ENCODE measurements at regions not wholly inside any gene's neighbourhood (a gene's known extent, or its start where the extent isn't known, plus 50 kb on each side); places are given as distances from the start of the nearest gene placed in this dataset.

DNA sequence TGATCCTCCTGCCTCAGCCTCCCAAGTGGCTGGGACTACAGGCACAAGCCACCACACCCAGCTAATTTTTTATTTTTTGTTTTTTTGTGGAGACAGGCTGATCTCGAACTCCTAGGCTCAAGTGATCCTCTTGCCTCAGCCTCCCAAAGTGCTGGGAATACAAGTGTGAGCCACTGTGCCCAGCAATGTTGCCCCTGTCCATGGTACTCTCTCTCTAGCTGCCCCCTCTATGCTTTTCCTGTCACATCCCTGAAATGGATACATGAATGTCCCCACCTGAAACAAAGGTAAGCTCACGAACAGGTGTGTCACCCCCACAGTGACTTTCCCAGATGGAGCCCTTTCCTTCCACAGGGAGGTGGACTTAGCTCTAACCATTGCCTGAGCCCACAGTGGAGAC lies 141.1 kb upstream of the MGMT start:
- no peak for DNase-seq

- DNase-seq = no peak
These were observed 138.5 kb upstream of the MGMT start for GRCh38 chr10:129328546-129328945.

- DNase-seq = no peak
These were observed 137.5 kb upstream of the MGMT start for GRCh38 chr10:129329385-129330055.

- no peak for DNase-seq
These were observed 136.8 kb upstream of the MGMT start for GRCh38 chr10:129330211-129330610.

DNA sequence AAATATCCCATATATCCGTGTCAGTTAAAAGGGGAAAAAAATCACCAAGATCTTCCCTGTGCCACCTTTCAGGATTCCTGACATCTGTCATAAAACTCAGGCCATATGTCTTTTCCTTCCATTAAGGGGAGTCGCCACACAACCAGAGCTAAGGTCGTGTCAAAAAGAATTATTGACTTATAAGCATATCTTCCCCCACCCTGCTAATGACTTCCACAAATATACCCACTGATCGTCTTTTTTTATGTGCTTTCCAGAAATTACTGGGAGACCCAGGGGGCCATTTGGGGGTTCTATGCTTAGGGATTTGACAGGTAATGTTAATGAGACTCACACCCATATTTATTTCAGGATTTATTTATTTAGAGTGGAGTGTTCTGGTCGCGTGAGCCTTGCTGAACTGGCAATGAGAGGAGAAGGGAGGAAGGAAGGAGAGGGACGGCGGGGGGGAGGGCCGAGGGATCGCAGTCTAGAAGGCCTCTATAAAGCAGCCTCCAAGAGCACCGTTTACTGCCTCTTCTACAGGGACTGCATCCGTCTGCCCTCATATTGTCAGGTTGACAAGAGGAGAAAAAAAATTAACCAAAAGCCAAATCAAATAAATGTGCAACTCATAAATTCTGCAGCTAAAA lies 135.7 kb upstream of the MGMT start:
- no peak for DNase-seq

- DNase-seq = no peak
These were observed 135.2 kb upstream of the MGMT start for GRCh38 chr10:129331839-129332220.

GRCh38 chr10:129332476-129332875 lies 134.6 kb upstream of the MGMT start:
- DNase-seq = peak; percentile 14

DNA sequence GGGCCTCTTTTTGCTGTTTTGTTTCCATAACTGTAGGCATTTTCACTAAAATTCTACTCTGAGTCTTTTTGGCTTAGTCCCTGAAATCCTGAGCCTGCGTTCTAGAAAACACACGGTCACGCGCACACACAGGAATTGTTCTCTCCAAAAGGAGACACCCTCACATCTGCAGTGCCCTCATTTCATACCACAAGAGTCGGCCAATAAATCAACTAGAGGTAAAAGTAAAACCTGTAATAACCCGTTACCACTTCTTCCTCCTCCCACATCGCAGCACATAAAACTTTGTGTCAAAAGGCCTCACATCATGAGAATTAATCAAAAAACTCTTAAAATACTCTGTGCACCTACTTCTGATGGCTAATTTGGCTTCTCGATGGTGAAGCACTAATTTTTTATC lies 133.3 kb upstream of the MGMT start:
- no peak for DNase-seq

DNA sequence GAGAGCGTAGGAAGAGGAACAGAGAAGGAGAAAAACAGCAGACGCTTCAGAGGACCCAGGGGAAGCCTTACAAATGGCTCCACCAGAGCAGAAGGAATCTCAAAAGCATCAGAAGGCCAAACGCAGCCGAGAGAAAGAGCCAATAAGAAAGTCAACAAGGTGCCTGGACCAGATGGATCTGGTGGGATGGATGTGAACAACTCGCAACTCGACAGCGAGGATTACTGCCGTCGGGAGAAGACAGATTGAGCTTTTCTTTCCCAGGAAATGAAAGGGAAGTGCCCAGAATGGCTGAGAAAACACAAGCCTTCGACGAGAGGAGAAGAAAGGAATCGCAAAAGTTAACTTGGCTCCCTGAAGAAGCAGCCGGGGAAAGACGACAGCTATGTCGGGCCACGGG lies 132.8 kb upstream of the MGMT start:
- no peak for DNase-seq

GRCh38 chr10:129335396-129335795 lies 131.6 kb upstream of the MGMT start:
- no peak for DNase-seq

- DNase-seq = no peak
These were observed 131.1 kb upstream of the MGMT start for GRCh38 chr10:129335942-129336341.

- DNase-seq = no peak
These were observed 127.8 kb upstream of the MGMT start for GRCh38 chr10:129339191-129339590.

GRCh38 chr10:129339841-129340240 lies 127.2 kb upstream of the MGMT start:
- DNase-seq = no peak

DNA sequence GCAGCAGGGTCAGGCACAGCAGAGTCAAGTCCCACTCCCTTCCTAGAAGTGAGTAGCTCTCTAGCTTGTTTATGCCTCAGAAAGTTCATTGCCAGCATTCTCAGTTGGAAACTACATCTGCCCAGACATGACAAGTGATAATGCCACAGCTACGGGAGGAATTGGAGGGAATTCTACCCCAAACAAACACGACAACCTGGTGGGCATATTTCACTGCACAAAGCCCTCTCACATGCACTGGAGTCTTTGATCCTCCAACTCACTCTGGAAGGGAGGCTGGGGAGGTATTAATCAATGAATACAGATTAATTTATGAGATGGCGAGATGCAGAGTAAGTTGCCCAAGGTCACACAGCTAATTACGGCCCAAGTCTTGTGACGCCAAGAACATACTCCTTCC lies 126.0 kb upstream of the MGMT start:
- no peak for DNase-seq

GRCh38 chr10:129342385-129342784 lies 124.7 kb upstream of the MGMT start:
- no peak for DNase-seq

DNA sequence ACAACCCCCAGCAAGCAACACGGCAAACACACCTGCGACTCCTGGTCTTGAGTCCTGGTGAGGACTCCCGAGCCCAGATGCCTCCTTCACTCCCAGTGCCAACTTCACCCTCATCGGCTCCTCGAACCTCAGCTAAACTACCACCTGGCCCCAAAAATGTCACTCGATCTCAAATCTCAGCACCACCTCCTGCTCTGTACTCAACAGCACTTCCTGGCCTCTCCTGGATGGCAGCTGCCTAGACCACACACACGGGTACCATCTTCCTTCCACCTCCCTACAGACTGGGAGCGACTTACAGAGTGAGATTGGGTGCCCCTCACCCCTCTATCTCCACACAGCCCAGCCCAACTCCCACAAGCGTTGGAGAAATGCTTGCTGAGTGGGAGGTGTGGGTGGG lies 123.9 kb upstream of the MGMT start:
- no peak for DNase-seq

- no peak for DNase-seq
These were observed 122.9 kb upstream of the MGMT start for GRCh38 chr10:129344103-129344502.

GRCh38 chr10:129344731-129345355 lies 122.2 kb upstream of the MGMT start:
- DNase-seq = no peak

- DNase-seq = no peak
These were observed 121.3 kb upstream of the MGMT start for GRCh38 chr10:129345763-129346162.

DNA sequence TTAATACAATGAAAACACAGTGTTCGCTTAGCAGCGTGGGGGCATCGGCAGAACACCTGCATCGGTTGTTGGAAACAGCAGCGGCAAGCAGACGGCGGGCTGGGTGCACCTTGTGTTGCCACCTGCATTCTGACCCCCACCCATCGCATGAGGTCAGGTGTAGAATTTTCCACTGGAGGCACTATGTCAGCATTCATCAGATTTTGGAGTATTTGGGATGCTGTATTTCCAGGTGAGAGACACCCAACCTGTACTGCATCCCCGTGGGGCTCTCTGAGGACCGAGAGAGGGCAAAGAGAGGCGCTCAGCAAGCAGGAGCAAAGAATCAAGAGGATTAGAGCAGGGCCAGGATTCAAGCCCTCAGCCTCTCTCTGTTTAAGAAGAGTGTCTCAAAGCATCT lies 116.4 kb upstream of the MGMT start:
- no peak for DNase-seq

GRCh38 chr10:129353101-129353500 lies 113.9 kb upstream of the MGMT start:
- DNase-seq = no peak

GRCh38 chr10:129360046-129360445 lies 107.0 kb upstream of the MGMT start:
- DNase-seq = no peak

DNA sequence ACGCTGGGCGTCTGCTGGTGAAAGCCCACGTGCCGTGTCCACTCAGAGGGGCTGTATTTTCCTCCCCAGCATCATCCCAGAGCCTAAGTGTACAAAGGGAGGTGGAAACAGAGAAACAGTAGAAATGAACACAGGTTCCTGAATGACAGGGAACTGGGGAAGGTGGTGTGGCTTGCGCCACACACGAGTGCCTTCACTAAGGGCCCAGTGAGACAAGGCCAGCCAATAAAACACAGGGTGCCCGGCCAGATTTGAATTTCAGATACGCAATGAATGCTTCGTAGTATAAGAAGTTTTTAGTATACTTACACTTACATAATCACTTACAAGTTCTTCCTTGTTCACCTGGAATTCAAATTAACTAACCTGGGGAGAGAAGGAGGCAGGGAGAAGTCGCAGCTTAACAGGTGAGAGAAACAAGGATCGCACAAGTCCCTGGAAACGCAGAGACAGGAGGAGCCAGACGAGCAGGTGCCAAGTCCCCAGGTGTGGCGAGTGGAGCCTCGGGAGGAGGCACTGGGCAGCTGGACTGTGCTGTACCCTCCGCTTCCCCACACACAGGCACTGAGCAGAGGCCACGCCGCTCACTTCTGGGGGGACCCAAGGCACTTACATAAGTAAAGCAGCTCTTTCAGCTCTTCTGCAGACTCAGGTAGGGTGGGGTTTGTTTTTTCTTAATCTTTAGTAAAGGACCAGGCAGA lies 105.2 kb upstream of the MGMT start:
- DNase-seq = no peak

- DNase-seq = no peak
These were observed 102.1 kb upstream of the MGMT start for GRCh38 chr10:129364949-129365348.

Data from DMS53 (cell line).